ENCODE measurements at regions not wholly inside any gene's neighbourhood (a gene's known extent, or its start where the extent isn't known, plus 50 kb on each side); places are given as distances from the start of the nearest gene placed in this dataset.

- TF ChIP-seq, protein P1, sequence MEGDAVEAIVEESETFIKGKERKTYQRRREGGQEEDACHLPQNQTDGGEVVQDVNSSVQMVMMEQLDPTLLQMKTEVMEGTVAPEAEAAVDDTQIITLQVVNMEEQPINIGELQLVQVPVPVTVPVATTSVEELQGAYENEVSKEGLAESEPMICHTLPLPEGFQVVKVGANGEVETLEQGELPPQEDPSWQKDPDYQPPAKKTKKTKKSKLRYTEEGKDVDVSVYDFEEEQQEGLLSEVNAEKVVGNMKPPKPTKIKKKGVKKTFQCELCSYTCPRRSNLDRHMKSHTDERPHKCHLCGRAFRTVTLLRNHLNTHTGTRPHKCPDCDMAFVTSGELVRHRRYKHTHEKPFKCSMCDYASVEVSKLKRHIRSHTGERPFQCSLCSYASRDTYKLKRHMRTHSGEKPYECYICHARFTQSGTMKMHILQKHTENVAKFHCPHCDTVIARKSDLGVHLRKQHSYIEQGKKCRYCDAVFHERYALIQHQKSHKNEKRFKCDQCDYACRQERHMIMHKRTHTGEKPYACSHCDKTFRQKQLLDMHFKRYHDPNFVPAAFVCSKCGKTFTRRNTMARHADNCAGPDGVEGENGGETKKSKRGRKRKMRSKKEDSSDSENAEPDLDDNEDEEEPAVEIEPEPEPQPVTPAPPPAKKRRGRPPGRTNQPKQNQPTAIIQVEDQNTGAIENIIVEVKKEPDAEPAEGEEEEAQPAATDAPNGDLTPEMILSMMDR (IDR thresholded peaks at IDR 0.05; ENCODE audit: extremely low read depth in 1 of 2, insufficient read depth in 1 of 2, low read depth in 1 of 2, low read length in 2 of 2): no peak
- no peak for TF ChIP-seq MYC (IDR thresholded peaks at IDR 0.05; ENCODE audit: low read depth, low read length)
- TF ChIP-seq POLR2AphosphoS5 (IDR thresholded peaks at IDR 0.05; ENCODE audit: insufficient read depth, low read depth, low read length): no peak
Observed at GRCh38 chr20:12786276-12786675, 222.5 kb upstream of the SPTLC3 start.
